ENCODE measurements at regions not wholly inside any gene's neighbourhood (a gene's known extent, or its start where the extent isn't known, plus 50 kb on each side); places are given as distances from the start of the nearest gene placed in this dataset.

DNA sequence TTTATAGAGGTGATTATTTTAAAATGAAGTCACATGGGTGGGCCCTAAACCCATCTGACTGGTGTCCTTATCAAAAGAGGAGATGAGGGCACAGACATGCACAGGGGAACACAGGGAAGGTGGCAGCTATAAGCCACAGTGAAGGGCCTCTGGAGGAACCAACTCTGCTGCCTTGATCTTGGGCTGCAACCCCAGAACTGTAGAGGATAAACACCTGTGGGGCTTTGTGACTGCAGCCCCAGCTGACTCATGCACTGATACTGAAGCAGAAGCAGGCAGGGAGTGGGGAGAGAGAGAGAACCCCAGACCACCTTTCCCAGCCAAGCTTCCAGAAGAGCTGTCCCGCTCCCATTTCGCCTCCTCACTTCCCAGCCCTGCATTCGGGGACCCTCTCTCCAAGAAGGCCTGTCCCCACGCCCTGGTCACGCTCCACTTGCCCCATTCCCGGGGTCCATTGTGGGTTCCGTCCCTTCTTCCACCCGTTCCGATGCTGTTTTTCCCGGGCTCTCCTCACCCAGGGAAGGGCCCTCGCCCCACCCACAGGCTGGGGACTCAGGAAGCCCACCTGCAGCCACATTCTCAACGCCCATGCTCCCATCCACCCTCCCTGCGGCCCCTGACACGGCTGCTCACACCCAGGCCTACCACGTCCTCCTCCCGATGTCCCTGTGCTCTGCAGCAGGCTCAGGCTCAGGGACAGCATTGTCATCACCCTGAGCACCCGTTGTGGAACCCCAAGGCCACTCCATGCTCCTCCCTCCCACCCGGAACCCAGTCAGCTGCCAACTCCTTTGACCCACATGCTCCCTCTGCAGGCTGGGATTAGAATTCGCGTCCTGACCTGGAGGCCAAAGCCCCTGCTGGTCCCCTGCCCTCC lies 90.8 kb upstream of the SHANK2 start:
- peaks cover 15% of the 10 kb centered on the region for H3K27me3 Mint-ChIP-seq
- H3K27ac Mint-ChIP-seq = no peak overlapping the region
- H3K4me3 Mint-ChIP-seq = no peak overlapping the region
- no peaks in the 10 kb centered on the region for H3K4me1 Mint-ChIP-seq (ENCODE audit: low read depth)
- no peak for DNase-seq
- no peaks in the 10 kb centered on the region for H3K9me3 Mint-ChIP-seq
- H3K36me3 Mint-ChIP-seq (ENCODE audit: low read depth) = no peaks in the 10 kb centered on the region

DNA sequence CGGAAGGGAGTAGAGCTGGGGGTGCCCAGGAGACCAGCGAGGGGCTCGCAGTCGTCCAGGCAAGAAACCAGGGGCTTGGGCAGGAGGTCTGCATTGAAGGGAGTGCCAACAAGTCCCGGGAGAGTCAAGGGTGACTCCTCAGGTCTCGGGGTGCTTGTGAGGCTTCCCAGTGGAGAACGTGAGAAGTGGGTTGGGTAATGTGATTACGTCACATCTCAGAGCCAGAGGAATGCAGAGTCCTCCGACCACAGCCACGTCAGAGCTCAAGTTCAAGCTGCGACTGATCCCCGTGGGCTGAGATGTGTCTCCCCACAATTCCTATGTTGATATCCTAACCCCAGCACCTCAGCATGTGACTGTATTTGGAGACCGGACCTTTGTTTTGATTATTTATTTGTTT lies 89.7 kb upstream of the SHANK2 start:
- no peak overlapping the region for H3K27ac Mint-ChIP-seq
- H3K36me3 Mint-ChIP-seq (ENCODE audit: low read depth) = no peaks in the 10 kb centered on the region
- H3K27me3 Mint-ChIP-seq = peaks cover 15% of the 10 kb centered on the region
- H3K4me1 Mint-ChIP-seq (ENCODE audit: low read depth) = no peaks in the 10 kb centered on the region
- no peak overlapping the region for H3K4me3 Mint-ChIP-seq
- no peaks in the 10 kb centered on the region for H3K9me3 Mint-ChIP-seq
- DNase-seq = no peak

DNA sequence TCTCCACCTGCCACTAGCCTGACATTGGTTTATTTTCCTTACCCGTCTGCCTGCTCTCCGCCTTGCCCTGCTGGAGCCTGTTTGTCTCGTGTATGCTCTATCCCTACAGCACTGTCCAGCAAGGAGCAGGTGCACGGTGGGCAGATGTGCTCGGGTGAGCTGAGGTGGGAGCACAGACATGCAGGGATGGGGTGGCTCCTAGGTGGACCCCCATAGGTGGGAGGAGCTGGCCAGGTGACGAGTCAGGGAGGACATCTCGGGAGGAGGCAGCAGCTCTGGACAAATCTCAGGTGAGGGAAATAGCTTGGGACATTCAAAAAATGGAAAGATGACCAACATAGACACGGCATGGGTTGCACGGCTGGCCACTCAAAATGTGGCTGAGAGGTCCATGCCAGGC lies 89.2 kb upstream of the SHANK2 start:
- no peak overlapping the region for H3K4me3 Mint-ChIP-seq
- no peaks in the 10 kb centered on the region for H3K4me1 Mint-ChIP-seq (ENCODE audit: low read depth)
- no peak overlapping the region for H3K27ac Mint-ChIP-seq
- no peaks in the 10 kb centered on the region for H3K36me3 Mint-ChIP-seq (ENCODE audit: low read depth)
- H3K27me3 Mint-ChIP-seq = peaks cover 12% of the 10 kb centered on the region
- no peak for DNase-seq
- H3K9me3 Mint-ChIP-seq = no peaks in the 10 kb centered on the region

GRCh38 chr11:71341173-71341572 lies 88.8 kb upstream of the SHANK2 start:
- H3K27ac Mint-ChIP-seq = no peak overlapping the region
- H3K4me1 Mint-ChIP-seq (ENCODE audit: low read depth) = no peaks in the 10 kb centered on the region
- H3K4me3 Mint-ChIP-seq = no peak overlapping the region
- H3K9me3 Mint-ChIP-seq = no peaks in the 10 kb centered on the region
- peaks cover 10% of the 10 kb centered on the region for H3K27me3 Mint-ChIP-seq
- DNase-seq = no peak
- no peaks in the 10 kb centered on the region for H3K36me3 Mint-ChIP-seq (ENCODE audit: low read depth)

DNA sequence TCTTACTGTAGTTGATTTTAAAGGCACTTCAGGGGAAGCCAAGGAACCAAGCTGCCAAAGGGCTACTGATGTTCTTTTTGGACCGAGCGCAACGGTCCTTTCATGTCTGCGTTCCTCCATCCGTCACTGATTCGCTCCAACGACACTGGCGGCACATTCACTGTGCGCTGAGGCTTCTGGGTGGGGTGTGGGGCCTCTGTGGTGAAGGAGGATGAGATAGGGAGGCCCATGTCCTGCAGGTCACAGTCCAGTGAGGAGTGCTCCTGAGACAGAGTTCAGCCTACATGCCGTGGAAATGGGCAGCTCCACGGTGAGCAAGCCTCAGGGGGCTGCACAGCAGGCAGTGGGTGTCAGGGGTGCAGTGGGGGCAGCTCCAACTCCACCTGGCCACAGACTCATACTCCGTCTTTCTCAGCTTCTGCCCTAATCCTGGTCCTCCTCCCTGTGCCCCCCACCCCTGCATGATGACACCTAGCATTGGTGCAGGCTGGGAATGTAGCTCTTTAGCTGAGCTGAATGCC lies 87.8 kb upstream of the SHANK2 start:
- Mint-ChIP-seq H3K9me3 (no peaks in the 10 kb centered on the region), H3K27me3 (peaks cover 10% of the 10 kb centered on the region), H3K4me3 (no peak overlapping the region), H3K27ac (no peak overlapping the region), H3K4me1 (ENCODE audit: low read depth) (no peaks in the 10 kb centered on the region), H3K36me3 (ENCODE audit: low read depth) (no peaks in the 10 kb centered on the region)
- no peak for DNase-seq

- Mint-ChIP-seq H3K27me3 (peaks cover 10% of the 10 kb centered on the region), H3K27ac (no peak overlapping the region), H3K9me3 (no peaks in the 10 kb centered on the region), H3K4me1 (ENCODE audit: low read depth) (no peaks in the 10 kb centered on the region), H3K4me3 (no peak overlapping the region), H3K36me3 (ENCODE audit: low read depth) (no peaks in the 10 kb centered on the region)
- no peak for DNase-seq
Observed at GRCh38 chr11:71339396-71339881, 87.1 kb upstream of the SHANK2 start.

- Mint-ChIP-seq H3K36me3 (ENCODE audit: low read depth) (no peaks in the 10 kb centered on the region), H3K4me1 (ENCODE audit: low read depth) (no peaks in the 10 kb centered on the region), H3K4me3 (no peak overlapping the region), H3K27me3 (peaks cover 10% of the 10 kb centered on the region), H3K9me3 (peaks cover 2% of the 10 kb centered on the region), H3K27ac (no peak overlapping the region)
- no peak for DNase-seq
Observed at GRCh38 chr11:71338801-71339395, 86.5 kb upstream of the SHANK2 start.

DNA sequence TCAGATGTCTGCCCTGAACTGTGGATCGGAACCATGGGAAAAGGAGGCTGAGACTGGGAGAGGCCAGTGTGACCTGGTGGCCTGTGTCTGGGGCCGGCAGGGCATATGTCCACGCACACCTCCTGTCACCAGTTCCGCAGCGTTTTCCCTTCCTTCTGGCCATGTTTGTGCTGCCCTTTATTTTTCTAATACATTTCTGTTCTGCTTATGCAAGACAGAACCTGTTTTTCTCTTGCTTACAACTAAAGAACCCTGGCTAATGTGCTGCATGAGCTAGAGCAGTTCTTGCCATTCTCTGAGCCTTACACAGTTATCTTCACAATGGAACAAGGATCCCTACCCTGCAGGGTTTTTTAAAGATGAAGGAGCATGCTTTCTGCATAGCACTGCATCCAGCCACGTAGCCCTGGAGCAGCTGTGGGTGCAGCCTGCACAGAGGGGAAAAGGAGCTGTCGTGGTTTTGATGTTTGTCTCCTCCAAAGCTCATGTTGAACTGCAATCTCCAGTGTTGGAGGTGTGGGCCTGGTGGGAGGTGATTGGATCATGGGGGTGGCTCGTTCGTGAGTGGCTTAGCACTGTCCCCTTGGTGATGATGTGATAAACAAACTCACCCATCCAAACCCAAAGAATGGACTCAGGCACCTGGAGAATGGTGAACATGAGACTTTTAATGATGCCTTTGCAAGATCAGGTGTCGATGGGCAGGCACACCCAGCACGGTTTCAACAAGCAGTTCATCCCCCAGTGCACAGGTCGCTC lies 84.8 kb upstream of the SHANK2 start:
- no peaks in the 10 kb centered on the region for H3K36me3 Mint-ChIP-seq (ENCODE audit: low read depth)
- H3K27ac Mint-ChIP-seq = no peak overlapping the region
- DNase-seq = no peak

DNA sequence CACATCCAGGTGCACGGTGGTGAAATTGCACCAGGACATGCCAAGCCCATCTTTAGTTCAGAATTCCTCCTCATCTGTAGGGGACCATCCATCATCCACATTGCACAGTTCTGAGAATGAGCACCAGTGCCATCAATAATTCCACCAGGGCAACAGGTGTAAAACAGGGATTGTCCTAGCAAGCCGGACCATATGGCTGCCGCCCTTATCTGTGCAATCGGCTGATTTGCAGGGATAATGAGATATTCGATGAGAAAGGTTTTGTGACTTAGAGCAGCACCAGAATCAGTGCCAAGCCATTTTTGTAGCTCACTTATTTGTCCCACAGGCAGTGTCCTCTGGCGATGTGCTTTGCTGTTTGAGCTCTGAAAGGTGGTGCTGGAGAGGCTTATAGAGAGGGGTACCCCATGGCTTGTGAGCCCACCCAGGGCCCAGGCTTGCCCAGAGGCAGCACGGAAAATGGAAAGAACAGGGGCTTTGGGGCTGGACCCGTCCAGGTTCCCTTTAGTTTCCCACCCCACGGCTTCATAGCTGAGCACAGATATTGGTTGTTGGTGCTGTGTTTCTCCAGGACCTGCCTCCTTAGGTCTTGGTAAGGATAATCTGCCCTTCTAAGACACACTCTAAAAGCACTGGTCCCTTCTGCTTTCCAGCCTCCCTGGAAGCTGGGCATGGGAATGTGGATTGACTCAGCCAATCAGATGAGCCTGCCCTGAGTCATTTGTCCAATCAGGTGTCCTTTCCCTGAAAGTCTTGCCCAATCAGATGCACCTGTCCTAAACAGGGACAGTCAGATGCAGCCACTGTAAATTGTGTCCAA lies 84.0 kb upstream of the SHANK2 start:
- Mint-ChIP-seq H3K27ac (no peak overlapping the region), H3K4me3 (no peak overlapping the region), H3K4me1 (ENCODE audit: low read depth) (no peaks in the 10 kb centered on the region), H3K9me3 (peaks cover 16% of the 10 kb centered on the region), H3K27me3 (peaks cover 10% of the 10 kb centered on the region), H3K36me3 (ENCODE audit: low read depth) (no peaks in the 10 kb centered on the region)
- no peak for DNase-seq

More for the DNA sequence above, 84.8 kb upstream of the SHANK2 start:
- Mint-ChIP-seq H3K4me3 (no peak overlapping the region), H3K4me1 (ENCODE audit: low read depth) (no peaks in the 10 kb centered on the region), H3K27me3 (peaks cover 10% of the 10 kb centered on the region), H3K9me3 (peaks cover 14% of the 10 kb centered on the region)

DNA sequence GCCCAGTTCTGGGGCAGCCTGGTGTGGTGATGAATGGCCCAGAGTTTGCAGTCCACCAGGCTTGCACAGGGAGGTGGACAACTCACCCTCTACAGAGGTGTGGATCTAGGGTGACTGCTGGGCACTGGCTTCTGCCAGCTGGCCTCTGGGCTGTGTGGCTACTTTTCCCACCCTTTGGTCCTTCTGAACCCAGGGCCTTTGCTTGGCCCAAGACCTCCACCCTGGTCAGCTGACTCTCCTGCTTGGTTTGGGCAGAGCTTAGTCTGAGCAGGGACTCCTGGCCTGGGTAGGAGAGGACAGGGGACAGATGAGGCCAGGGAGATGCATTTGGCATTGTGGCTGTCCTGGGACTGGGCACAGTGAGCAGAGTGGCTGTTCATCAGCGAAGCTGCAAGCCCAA lies 83.0 kb upstream of the SHANK2 start:
- H3K27me3 Mint-ChIP-seq = peaks cover 5% of the 10 kb centered on the region

DNA sequence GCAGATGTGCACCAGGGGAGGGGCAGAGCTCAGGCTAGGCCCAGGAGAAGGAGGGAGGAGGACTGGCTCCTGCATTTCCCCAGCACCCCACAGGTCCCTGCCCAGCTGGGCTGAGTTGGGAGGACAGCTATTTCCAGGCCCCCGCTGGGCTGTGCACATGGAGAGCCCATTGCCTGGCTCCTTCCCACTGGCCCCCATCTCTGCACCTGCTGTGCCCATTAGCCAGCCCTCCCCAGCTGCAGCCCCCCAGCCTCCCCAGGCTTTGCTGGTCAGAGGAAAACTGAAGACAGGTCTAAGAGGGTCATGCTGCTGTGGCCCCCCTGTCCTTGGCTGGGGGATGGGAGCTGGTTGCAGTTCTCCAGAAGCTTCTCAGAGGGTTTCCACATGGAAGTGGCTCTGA lies 81.8 kb upstream of the SHANK2 start:
- H3K27ac Mint-ChIP-seq = no peak overlapping the region
- DNase-seq = no peak
- no peaks in the 10 kb centered on the region for H3K4me1 Mint-ChIP-seq (ENCODE audit: low read depth)
- H3K27me3 Mint-ChIP-seq = no peaks in the 10 kb centered on the region
- peaks cover 16% of the 10 kb centered on the region for H3K9me3 Mint-ChIP-seq
- no peak overlapping the region for H3K4me3 Mint-ChIP-seq
- no peaks in the 10 kb centered on the region for H3K36me3 Mint-ChIP-seq (ENCODE audit: low read depth)

More for the DNA sequence above, 83.0 kb upstream of the SHANK2 start:
- Mint-ChIP-seq H3K36me3 (ENCODE audit: low read depth) (no peaks in the 10 kb centered on the region), H3K4me1 (ENCODE audit: low read depth) (no peaks in the 10 kb centered on the region), H3K27ac (no peak overlapping the region), H3K4me3 (no peak overlapping the region), H3K9me3 (peaks cover 16% of the 10 kb centered on the region)
- no peak for DNase-seq

GRCh38 chr11:71333473-71333872 lies 81.1 kb upstream of the SHANK2 start:
- H3K4me1 Mint-ChIP-seq (ENCODE audit: low read depth) = no peaks in the 10 kb centered on the region
- H3K9me3 Mint-ChIP-seq = peaks cover 16% of the 10 kb centered on the region
- H3K27ac Mint-ChIP-seq = no peak overlapping the region
- H3K36me3 Mint-ChIP-seq (ENCODE audit: low read depth) = no peaks in the 10 kb centered on the region
- DNase-seq = no peak
- H3K4me3 Mint-ChIP-seq = no peak overlapping the region
- no peaks in the 10 kb centered on the region for H3K27me3 Mint-ChIP-seq

GRCh38 chr11:71332447-71332846 lies 80.1 kb upstream of the SHANK2 start:
- Mint-ChIP-seq H3K27ac (no peak overlapping the region), H3K36me3 (ENCODE audit: low read depth) (no peaks in the 10 kb centered on the region), H3K4me3 (no peak overlapping the region), H3K4me1 (ENCODE audit: low read depth) (no peaks in the 10 kb centered on the region), H3K9me3 (peaks cover 16% of the 10 kb centered on the region), H3K27me3 (no peaks in the 10 kb centered on the region)
- DNase-seq = no peak

GRCh38 chr11:71332046-71332445 lies 79.7 kb upstream of the SHANK2 start:
- Mint-ChIP-seq H3K9me3 (peaks cover 16% of the 10 kb centered on the region), H3K4me1 (ENCODE audit: low read depth) (no peaks in the 10 kb centered on the region), H3K27ac (no peak overlapping the region)

More at GRCh38 chr11:71332046-71332445, 79.7 kb upstream of the SHANK2 start:
- no peak for DNase-seq
- no peak overlapping the region for H3K4me3 Mint-ChIP-seq
- H3K36me3 Mint-ChIP-seq (ENCODE audit: low read depth) = no peaks in the 10 kb centered on the region
- H3K27me3 Mint-ChIP-seq = no peaks in the 10 kb centered on the region
